ENCODE measurements at regions not wholly inside any gene's neighbourhood (a gene's known extent, or its start where the extent isn't known, plus 50 kb on each side); places are given as distances from the start of the nearest gene placed in this dataset.

DNA sequence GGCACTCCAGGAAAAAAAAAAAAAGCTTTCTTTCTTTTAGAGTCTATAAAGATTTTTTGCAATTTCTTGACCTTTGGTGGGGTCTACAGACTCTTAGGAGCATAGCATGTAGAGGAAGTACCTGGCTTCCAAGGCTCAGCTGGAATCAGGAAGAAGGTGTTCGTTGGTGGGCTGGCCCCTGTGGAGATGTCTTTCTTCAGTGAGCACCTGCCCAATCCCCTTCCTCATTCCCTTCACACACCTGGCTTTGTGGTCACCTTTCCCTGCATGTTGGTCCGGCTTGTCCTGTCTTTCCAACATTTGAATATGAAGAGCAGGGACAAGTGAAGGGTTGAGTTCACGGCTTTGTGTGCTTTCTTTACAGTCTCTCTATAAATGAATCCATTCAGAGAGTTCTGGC lies 352.4 kb downstream of the HAPSTR1 start:
- WGBS, 2 donors, result 74 to 76% methylated on average over 3 of the region's 3 CpGs
- intact Hi-C loops (cut with DNase I), result no loop called here

DNA sequence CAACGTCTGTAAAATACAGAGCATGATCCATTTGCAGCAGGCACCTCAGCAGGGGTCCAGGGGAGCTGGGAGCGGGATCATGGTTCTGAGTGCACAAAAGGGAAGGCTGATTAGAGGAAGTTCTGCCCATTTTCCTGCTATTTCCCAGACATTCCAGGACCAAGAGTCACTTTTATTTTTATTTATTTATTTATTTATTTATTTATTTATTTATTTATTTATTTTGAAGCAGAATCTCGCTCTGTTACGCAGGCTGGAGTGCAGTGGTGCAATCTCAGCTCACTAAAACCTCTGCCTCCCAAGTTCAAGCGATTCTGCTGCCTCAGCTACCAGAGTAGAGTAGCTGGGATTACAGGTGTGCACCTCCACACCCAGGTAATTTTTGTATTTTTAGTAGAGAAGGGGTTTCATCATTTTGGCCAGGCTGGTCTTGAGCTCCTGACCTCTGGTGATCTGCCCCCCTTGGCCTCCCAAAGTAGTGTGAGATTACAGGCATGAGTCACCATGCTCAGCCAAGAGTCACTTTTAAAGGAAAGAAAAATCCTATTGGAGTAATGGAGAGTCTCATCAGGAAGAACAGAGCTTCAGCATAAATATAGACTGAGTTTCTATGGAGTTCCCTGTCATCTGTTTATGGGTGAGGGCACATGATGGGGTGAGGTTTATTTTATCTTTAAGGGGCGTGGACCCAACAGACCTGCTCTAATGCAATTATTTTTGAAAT lies 355.2 kb downstream of the HAPSTR1 start:
- peak overlapping the region in 2 of 4 donors; percentile 34 to 37 for H3K27ac ChIP-seq
- TF ChIP-seq, protein P1, sequence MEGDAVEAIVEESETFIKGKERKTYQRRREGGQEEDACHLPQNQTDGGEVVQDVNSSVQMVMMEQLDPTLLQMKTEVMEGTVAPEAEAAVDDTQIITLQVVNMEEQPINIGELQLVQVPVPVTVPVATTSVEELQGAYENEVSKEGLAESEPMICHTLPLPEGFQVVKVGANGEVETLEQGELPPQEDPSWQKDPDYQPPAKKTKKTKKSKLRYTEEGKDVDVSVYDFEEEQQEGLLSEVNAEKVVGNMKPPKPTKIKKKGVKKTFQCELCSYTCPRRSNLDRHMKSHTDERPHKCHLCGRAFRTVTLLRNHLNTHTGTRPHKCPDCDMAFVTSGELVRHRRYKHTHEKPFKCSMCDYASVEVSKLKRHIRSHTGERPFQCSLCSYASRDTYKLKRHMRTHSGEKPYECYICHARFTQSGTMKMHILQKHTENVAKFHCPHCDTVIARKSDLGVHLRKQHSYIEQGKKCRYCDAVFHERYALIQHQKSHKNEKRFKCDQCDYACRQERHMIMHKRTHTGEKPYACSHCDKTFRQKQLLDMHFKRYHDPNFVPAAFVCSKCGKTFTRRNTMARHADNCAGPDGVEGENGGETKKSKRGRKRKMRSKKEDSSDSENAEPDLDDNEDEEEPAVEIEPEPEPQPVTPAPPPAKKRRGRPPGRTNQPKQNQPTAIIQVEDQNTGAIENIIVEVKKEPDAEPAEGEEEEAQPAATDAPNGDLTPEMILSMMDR (IDR thresholded peaks at IDR 0.05), result no peak
- no peak for TF ChIP-seq POLR2AphosphoS5 (IDR thresholded peaks at IDR 0.05)
- TF ChIP-seq EP300 (IDR thresholded peaks at IDR 0.05), result no peak
- no peak for TF ChIP-seq POLR2A (IDR thresholded peaks at IDR 0.05)
- DNase-seq, result no peak
- H3K27me3 ChIP-seq, result no peaks in the 10 kb centered on the region
- H3K9me3 ChIP-seq, result no peaks in the 10 kb centered on the region
- H3K4me1 ChIP-seq, result peaks cover 0 to 17% (median 4%) of the 10 kb centered on the region in 4 donors
- 79 to 82% methylated on average over 6 of the region's 6 CpGs for WGBS, 2 donors
- intact Hi-C loops (cut with DNase I), result no loop called here
- no peaks in the 10 kb centered on the region for H3K36me3 ChIP-seq
- H3K4me3 ChIP-seq, result no peak overlapping the region

More for the DNA sequence above, 352.4 kb downstream of the HAPSTR1 start:
- no peaks in the 10 kb centered on the region for H3K36me3 ChIP-seq
- no peaks in the 10 kb centered on the region for H3K9me3 ChIP-seq
- H3K27me3 ChIP-seq, result no peaks in the 10 kb centered on the region
- H3K4me3 ChIP-seq, result no peak overlapping the region
- no peak for DNase-seq
- H3K27ac ChIP-seq, result no peak overlapping the region
- H3K4me1 ChIP-seq, result peaks cover 0 to 17% (median 4%) of the 10 kb centered on the region in 4 donors
- TF ChIP-seq POLR2A (IDR thresholded peaks at IDR 0.05), result no peak
- TF ChIP-seq POLR2AphosphoS5 (IDR thresholded peaks at IDR 0.05), result no peak
- TF ChIP-seq, protein P1 (IDR thresholded peaks at IDR 0.05), result no peak
- TF ChIP-seq EP300 (IDR thresholded peaks at IDR 0.05), result no peak

DNA sequence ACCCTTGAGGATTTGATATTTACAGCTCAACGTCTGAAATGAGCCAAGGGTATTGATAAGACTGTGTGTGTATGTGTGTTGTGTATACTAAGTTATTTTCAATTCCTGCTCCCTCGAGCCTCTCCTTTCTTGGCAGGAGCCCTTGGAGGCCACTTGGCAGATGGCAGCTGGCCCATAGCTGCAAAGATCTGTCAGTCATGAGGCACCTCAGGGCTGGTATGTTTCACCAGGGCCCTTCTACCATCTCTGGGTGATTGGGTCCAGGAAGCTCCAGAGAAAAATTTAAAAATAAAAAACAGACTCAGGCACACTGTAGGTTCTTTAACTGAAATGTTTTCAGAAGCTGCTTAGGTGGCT lies 355.7 kb downstream of the HAPSTR1 start:
- Histone ChIP-seq H3K4me3 (no peak overlapping the region), H3K27ac (peak overlapping the region in 2 of 4 donors; percentile 34 to 37), H3K36me3 (no peaks in the 10 kb centered on the region), H3K9me3 (no peaks in the 10 kb centered on the region), H3K27me3 (no peaks in the 10 kb centered on the region), H3K4me1 (peaks cover 0 to 17% (median 4%) of the 10 kb centered on the region in 4 donors)
- WGBS, 2 donors, result 13 to 53% methylated on average over 2 of the region's 2 CpGs
- peak; percentile 67 for DNase-seq
- intact Hi-C loops (cut with DNase I), result no loop called here
- TF ChIP-seq POLR2AphosphoS5 (IDR thresholded peaks at IDR 0.05) (no peak), POLR2A (IDR thresholded peaks at IDR 0.05) (no peak), EP300 (IDR thresholded peaks at IDR 0.05) (no peak)
- TF ChIP-seq, protein P1 (IDR thresholded peaks at IDR 0.05), result no peak

DNA sequence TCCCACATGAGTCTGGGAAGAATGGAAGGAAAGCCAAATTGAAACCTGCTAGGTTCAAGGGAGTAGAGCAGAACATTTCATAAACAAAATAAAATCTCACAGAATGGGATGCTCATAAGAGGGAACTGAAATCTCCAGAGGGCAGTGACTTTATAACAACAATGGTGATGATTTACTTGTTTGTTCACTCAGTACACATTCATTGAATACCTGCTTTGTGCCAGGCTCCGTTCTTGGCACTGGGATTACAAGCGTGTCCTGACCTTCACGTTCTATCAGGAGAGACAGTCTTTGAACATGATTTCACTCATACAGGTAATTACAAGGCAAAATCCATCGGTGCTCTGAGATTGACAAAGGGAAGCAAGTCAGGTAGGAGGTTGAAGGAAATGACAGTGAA lies 356.3 kb downstream of the HAPSTR1 start:
- no peaks in the 10 kb centered on the region for H3K36me3 ChIP-seq
- TF ChIP-seq, protein P1 (IDR thresholded peaks at IDR 0.05), result no peak
- TF ChIP-seq EP300 (IDR thresholded peaks at IDR 0.05), result no peak
- TF ChIP-seq POLR2A (IDR thresholded peaks at IDR 0.05), result no peak
- TF ChIP-seq POLR2AphosphoS5 (IDR thresholded peaks at IDR 0.05), result no peak
- 59 to 80% methylated on average over 4 of the region's 4 CpGs for WGBS, 2 donors
- no peaks in the 10 kb centered on the region for H3K9me3 ChIP-seq
- H3K4me3 ChIP-seq, result no peak overlapping the region
- no peak for DNase-seq
- H3K4me1 ChIP-seq, result peaks cover 0 to 17% (median 4%) of the 10 kb centered on the region in 4 donors
- H3K27me3 ChIP-seq, result no peaks in the 10 kb centered on the region
- intact Hi-C loops (cut with DNase I), result no loop called here
- peak overlapping the region in 2 of 4 donors; percentile 34 to 37 for H3K27ac ChIP-seq

All from sigmoid colon (tissue), 6 donors.